H7 (cell line): ENCODE measurements at regions not wholly inside any gene's neighbourhood (a gene's known extent, or its start where the extent isn't known, plus 50 kb on each side); places are given as distances from the start of the nearest gene placed in this dataset.

Experiments
- DNase-seq: peaks from one replicate; pipeline ENCODE4 v3.0.0; 2012
- H3K27me3 ChIP-seq: 2 replicates; pipeline ENCODE4 v1.6.0; 2011; ENCODE audit warnings: mild to moderate bottlenecking, low read length; ENCODE audit not compliant: control insufficient read depth, insufficient read depth
- H3K36me3 ChIP-seq: replicated peaks from 2 replicates; pipeline ENCODE4 v1.5.1; 2011; ENCODE audit warnings: low read length; ENCODE audit not compliant: control insufficient read depth, insufficient read depth
- H3K4me3 ChIP-seq: 2 replicates; pipeline ENCODE4 v1.5.1; 2011; ENCODE audit warnings: low read depth, mild to moderate bottlenecking, control low read depth, low read length, moderate library complexity; ENCODE audit not compliant: insufficient read depth

DNA sequence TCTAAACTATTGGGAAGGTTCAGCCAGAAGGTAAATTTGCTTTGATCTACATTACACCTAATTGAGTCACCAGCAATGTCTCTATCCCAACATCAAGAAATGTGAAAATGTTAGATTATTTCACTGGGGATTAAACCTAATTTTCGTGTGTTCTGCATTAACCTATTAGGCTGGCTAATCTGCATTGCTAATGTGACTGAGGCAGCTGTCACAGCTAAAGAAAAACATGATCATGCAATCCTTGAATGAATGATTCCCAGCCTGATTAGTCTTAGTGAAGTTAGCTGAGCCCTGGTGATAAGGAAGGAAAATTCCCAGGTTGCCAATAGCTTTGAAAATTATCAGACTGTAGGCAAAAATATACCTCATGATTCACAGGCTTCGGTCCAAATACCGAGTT lies 135.3 kb downstream of the LINC00237 start:
- Histone ChIP-seq H3K4me3 (no peak overlapping the region), H3K27me3 (no peaks in the 10 kb centered on the region), H3K36me3 (no peaks in the 10 kb centered on the region)
- no peak for DNase-seq

- no peaks in the 10 kb centered on the region for H3K36me3 ChIP-seq
- no peak overlapping the region for H3K4me3 ChIP-seq
- DNase-seq = no peak
- H3K27me3 ChIP-seq = no peaks in the 10 kb centered on the region
Observed at GRCh38 chr20:20969701-20970280, 136.4 kb downstream of the LINC00237 start.

- Histone ChIP-seq H3K27me3 (no peaks in the 10 kb centered on the region), H3K36me3 (no peaks in the 10 kb centered on the region), H3K4me3 (no peak overlapping the region)
- no peak for DNase-seq
Observed at GRCh38 chr20:20967564-20968184, 138.5 kb downstream of the LINC00237 start.

DNA sequence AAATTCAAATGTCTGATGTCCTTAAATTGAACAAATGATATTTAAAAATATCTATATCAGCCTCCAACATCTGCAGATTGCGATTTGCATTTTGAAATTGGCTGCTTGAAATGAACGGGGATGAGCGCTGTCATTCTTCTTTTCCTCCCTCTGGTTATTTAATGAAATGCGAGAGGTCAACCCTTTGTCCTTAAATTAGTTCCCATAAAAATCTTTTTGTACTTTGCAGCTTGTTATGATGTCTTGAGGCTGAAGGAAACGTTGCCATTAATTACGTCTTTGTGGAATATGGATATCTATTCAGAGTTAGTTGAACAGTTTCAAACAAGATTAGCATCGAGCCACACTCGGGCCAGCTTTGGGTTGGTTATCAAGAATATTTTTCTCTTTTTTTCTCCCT lies 140.0 kb downstream of the LINC00237 start:
- Histone ChIP-seq H3K4me3 (no peak overlapping the region), H3K27me3 (no peaks in the 10 kb centered on the region; the same call in 1 of the 2 replicates), H3K36me3 (no peaks in the 10 kb centered on the region)
- no peak for DNase-seq

GRCh38 chr20:20959031-20959755 lies 147.0 kb downstream of the LINC00237 start:
- no peak for DNase-seq
- Histone ChIP-seq H3K27me3 (no peaks in the 10 kb centered on the region; the same call in 1 of the 2 replicates), H3K4me3 (no peak overlapping the region), H3K36me3 (no peaks in the 10 kb centered on the region)

- Histone ChIP-seq H3K27me3 (no peaks in the 10 kb centered on the region), H3K36me3 (no peaks in the 10 kb centered on the region), H3K4me3 (no peak overlapping the region)
- DNase-seq = no peak
Observed at GRCh38 chr20:20956513-20956931, 149.6 kb downstream of the LINC00237 start.

DNA sequence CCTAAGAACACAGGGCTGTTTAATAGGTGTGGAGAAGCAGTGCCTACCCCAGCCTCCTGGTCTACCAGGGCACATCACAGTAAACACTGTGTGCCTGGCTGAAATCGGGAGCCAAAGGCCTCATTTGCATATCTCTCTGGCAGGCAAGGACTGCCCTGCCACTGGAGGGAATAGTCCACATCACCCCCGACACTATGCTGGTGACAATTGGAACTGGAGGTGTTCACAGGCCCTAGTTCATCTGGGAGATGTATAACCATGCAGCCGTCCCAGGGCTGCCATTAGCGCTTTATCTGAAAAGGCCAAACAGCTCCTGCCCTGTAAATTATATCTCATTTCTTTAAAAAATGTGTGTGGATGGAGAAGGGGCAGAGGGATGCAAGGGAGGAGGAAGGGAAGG lies 150.3 kb downstream of the LINC00237 start:
- H3K36me3 ChIP-seq = no peaks in the 10 kb centered on the region
- no peaks in the 10 kb centered on the region for H3K27me3 ChIP-seq
- no peak overlapping the region for H3K4me3 ChIP-seq
- DNase-seq = peak; percentile 30

DNA sequence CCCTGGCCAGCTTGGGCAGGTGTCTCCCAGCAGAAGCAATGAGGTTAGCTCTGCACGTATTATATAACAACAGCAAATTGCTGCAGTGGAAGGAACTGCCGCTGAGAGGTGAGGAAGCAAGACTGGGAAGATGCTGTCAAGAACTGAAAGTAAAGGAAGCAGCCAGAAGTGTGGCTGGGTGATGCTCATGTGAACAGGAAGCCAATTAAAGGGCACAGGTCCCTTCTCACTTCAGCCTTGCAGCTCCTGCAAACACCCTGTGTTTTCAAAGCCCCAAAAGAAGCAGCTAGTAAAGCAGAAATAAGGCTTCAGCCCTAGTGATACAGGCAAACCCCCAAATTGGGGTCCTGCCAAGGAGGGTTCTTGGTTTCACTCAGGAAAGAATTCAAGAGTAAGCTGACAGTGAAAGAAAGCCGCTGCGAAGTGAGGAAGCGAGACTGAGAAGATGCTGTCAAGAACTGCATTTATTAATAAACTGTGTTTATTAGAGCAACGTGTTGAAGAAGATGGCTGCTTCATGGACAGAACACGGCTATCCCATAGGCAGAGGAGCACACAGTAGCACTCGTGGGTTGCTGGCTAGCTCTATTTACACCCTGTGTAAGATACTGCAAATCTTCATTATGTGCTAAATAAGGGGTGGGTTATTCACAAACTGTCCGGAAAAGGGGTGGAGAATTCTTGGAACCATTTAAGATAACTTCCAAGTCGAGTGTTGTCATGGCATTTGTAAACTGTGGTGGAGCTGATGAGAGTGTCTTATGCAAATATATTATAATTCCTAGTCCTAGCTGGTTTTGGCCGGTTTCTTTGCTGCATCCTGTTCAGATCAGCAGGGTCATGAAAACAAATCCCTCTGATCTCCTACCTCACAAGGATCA lies 152.2 kb downstream of the LINC00237 start:
- DNase-seq = no peak
- Histone ChIP-seq H3K4me3 (no peak overlapping the region), H3K36me3 (no peaks in the 10 kb centered on the region), H3K27me3 (no peaks in the 10 kb centered on the region)

DNA sequence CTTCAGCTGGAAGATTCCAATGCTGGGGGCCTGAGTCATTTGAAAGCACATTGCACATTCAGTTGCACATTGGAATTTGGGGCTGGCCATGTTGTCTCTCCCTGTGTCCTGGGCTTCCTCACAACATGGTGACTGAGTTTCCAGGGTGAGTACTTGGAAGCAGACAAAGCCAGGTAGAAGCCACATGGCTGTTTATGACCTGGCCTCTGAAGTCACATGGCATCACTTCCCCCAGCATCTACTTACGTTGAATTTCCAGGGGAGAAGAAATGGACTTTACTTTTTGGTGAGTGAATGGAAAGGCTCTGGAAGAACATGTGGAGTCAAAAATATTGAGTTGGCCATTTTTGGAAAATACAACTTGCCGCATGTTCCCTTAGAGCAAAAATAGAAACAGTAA lies 155.5 kb downstream of the LINC00237 start:
- H3K27me3 ChIP-seq = no peaks in the 10 kb centered on the region
- no peak for DNase-seq
- no peaks in the 10 kb centered on the region for H3K36me3 ChIP-seq
- H3K4me3 ChIP-seq = no peak overlapping the region

- DNase-seq = no peak
- H3K4me3 ChIP-seq = no peak overlapping the region
- H3K27me3 ChIP-seq = no peaks in the 10 kb centered on the region
- H3K36me3 ChIP-seq = no peaks in the 10 kb centered on the region
Observed at GRCh38 chr20:20946122-20946759, 159.9 kb downstream of the LINC00237 start.

DNA sequence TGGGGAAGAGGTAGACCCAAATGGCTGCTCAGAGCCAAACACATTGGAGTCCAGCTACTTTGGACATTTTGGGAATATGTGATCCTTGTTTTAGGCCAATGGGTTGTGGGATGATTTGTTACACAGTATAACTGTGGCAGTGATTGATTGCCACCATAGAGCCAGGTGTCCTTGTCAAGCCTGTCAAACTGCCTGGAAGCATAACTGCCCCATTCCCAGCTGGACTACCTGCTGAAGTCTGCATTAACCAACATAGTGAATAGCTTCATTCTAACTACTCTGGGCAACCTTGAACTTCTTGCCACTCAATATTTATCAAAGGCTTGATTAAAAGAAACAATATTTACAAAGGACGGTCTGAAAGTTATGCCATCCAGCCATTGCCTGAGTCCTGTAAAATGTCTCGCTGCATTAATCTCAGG lies 164.7 kb downstream of the LINC00237 start:
- DNase-seq = no peak

GRCh38 chr20:20939006-20939405 lies 167.2 kb downstream of the LINC00237 start:
- Histone ChIP-seq H3K27me3 (no peaks in the 10 kb centered on the region), H3K4me3 (no peak overlapping the region), H3K36me3 (no peaks in the 10 kb centered on the region)
- no peak for DNase-seq

More for the DNA sequence above, 164.7 kb downstream of the LINC00237 start:
- Histone ChIP-seq H3K27me3 (no peaks in the 10 kb centered on the region), H3K4me3 (no peak overlapping the region), H3K36me3 (no peaks in the 10 kb centered on the region)

GRCh38 chr20:20938599-20938998 lies 167.6 kb downstream of the LINC00237 start:
- no peak overlapping the region for H3K4me3 ChIP-seq
- H3K36me3 ChIP-seq = no peaks in the 10 kb centered on the region
- no peak for DNase-seq
- H3K27me3 ChIP-seq = no peaks in the 10 kb centered on the region

- DNase-seq = no peak
- Histone ChIP-seq H3K36me3 (no peaks in the 10 kb centered on the region), H3K4me3 (no peak overlapping the region), H3K27me3 (no peaks in the 10 kb centered on the region)
Observed at GRCh38 chr20:20938131-20938530, 168.0 kb downstream of the LINC00237 start.
